CD8-positive, alpha-beta memory T cell (primary cell): ENCODE measurements at regions not wholly inside any gene's neighbourhood (a gene's known extent, or its start where the extent isn't known, plus 50 kb on each side); places are given as distances from the start of the nearest gene placed in this dataset.

Experiments used
- CTCF ChIA-PET: fragments of 350-600 bp; sonication (Branson Sonifier 250); formaldehyde crosslinking; loops from one replicate; lab custom pipeline; 2021; ENCODE audit warnings: antibody characterized with exemption; lab: Charles Lee
- POLR2A ChIA-PET: fragments of 350-600 bp; sonication (Branson Sonifier 250); formaldehyde crosslinking; loops from one replicate; lab custom pipeline; 2021; ENCODE audit warnings: antibody characterized with exemption; lab: Charles Lee
- DNase-seq, 5 donors: peaks; one replicate each; pipeline versions ENCODE4 v3.0.0 to v3.0.0-alpha.2; 2020 to 2022; ENCODE audit warnings: mixed read lengths in 1 of 5
- H3K27ac ChIP-seq: one replicate; pipeline ENCODE4 v1.7.0; 2013; ENCODE audit warnings: low read depth, mild to moderate bottlenecking, low read length, moderate library complexity
- H3K27me3 ChIP-seq: 2 replicates; pipeline ENCODE4 v1.7.0; 2013; ENCODE audit warnings: low read length, mild to moderate bottlenecking; ENCODE audit not compliant: insufficient read depth, poor library complexity, severe bottlenecking
- H3K36me3 ChIP-seq: 2 replicates; pipeline ENCODE4 v1.7.0; 2013; ENCODE audit warnings: mild to moderate bottlenecking, low read length, moderate library complexity; ENCODE audit not compliant: insufficient read depth
- H3K4me1 ChIP-seq: 2 replicates; pipeline ENCODE4 v1.7.0; 2013; ENCODE audit warnings: mild to moderate bottlenecking, low read length, moderate library complexity; ENCODE audit not compliant: insufficient read depth
- H3K4me3 ChIP-seq: 2 replicates; pipeline ENCODE4 v1.7.0; 2013; ENCODE audit warnings: mild to moderate bottlenecking, low read length
- H3K9me3 ChIP-seq: 2 replicates; pipeline ENCODE4 v1.7.0; 2013; ENCODE audit warnings: mild to moderate bottlenecking, low read length
- H3K27ac Mint-ChIP-seq, 8 donors: one replicate each; pipeline ENCODE4 v1.8.0; 2020 to 2021; ENCODE audit warnings: mixed read lengths in 8 of 8, mild to moderate bottlenecking in 6 of 8, inconsistent platforms in 3 of 8, moderate library complexity in 3 of 8
- H3K27me3 Mint-ChIP-seq, 2 donors: one replicate each; pipeline ENCODE4 v1.8.0; 2020 to 2021; ENCODE audit warnings: mixed read lengths in 2 of 2, mild to moderate bottlenecking in 1 of 2, moderate library complexity in 1 of 2
- H3K36me3 Mint-ChIP-seq, 3 donors: one replicate each; pipeline ENCODE4 v1.8.0; 2020 to 2021; ENCODE audit warnings: mixed read lengths in 3 of 3, inconsistent platforms in 1 of 3, mild to moderate bottlenecking in 1 of 3
- H3K4me1 Mint-ChIP-seq, 3 donors: one replicate each; pipeline ENCODE4 v1.8.0; 2020 to 2021; ENCODE audit warnings: mixed read lengths in 3 of 3, inconsistent platforms in 1 of 3, mild to moderate bottlenecking in 1 of 3
- H3K4me3 Mint-ChIP-seq, 7 donors: one replicate each; pipeline ENCODE4 v1.8.0; 2020 to 2021; ENCODE audit warnings: mixed read lengths in 7 of 7, mild to moderate bottlenecking in 6 of 7, moderate library complexity in 4 of 7, inconsistent platforms in 2 of 7
- H3K9me3 Mint-ChIP-seq, 5 donors: one replicate each; pipeline ENCODE4 v1.8.0; 2020 to 2022; ENCODE audit warnings: mixed read lengths in 5 of 5, mild to moderate bottlenecking in 3 of 5, moderate library complexity in 2 of 5, inconsistent platforms in 1 of 5

GRCh38 chr15:31586841-31587240 lies 260.2 kb downstream of the KLF13 start:
- Histone ChIP-seq H3K36me3 (no peaks in the 10 kb centered on the region), H3K4me3 (no peak overlapping the region), H3K4me1 (no peaks in the 10 kb centered on the region), H3K27me3 (no peaks in the 10 kb centered on the region), H3K27ac (no peak overlapping the region), H3K9me3 (no peaks in the 10 kb centered on the region)
- peaks cover 0 to 5% (median 2%) of the 10 kb centered on the region in 3 donors for H3K36me3 Mint-ChIP-seq
- H3K4me1 Mint-ChIP-seq: no peaks in the 10 kb centered on the region
- peaks cover 17 to 44% of the 10 kb centered on the region in 2 donors for H3K27me3 Mint-ChIP-seq
- POLR2A ChIA-PET: no interaction called here
- H3K27ac Mint-ChIP-seq: no peak overlapping the region
- H3K9me3 Mint-ChIP-seq: peaks cover 5 to 10% (median 5%) of the 10 kb centered on the region in 5 donors
- H3K4me3 Mint-ChIP-seq: no peak overlapping the region
- DNase-seq: no peak
- CTCF ChIA-PET: no interaction called here

GRCh38 chr15:31587583-31587982 lies 260.9 kb downstream of the KLF13 start:
- no peaks in the 10 kb centered on the region for H3K4me1 ChIP-seq
- no peaks in the 10 kb centered on the region for H3K9me3 ChIP-seq
- H3K4me3 Mint-ChIP-seq: no peak overlapping the region
- POLR2A ChIA-PET: no interaction called here
- H3K27ac ChIP-seq: no peak overlapping the region
- peaks cover 17 to 42% of the 10 kb centered on the region in 2 donors for H3K27me3 Mint-ChIP-seq
- H3K4me3 ChIP-seq: no peak overlapping the region
- peak overlapping the region in 1 of 8 donors; percentile 43 for H3K27ac Mint-ChIP-seq
- no peak for DNase-seq
- H3K9me3 Mint-ChIP-seq: peaks cover 0 to 4% (median 0%) of the 10 kb centered on the region in 5 donors
- H3K4me1 Mint-ChIP-seq: no peaks in the 10 kb centered on the region
- no peaks in the 10 kb centered on the region for H3K27me3 ChIP-seq
- no peaks in the 10 kb centered on the region for H3K36me3 ChIP-seq
- peaks cover 0 to 2% (median 0%) of the 10 kb centered on the region in 3 donors for H3K36me3 Mint-ChIP-seq
- CTCF ChIA-PET: no interaction called here

GRCh38 chr15:31590609-31591008 lies 264.0 kb downstream of the KLF13 start:
- ChIA-PET CTCF (no interaction called here), POLR2A (no interaction called here)
- H3K4me3 ChIP-seq: no peak overlapping the region
- Mint-ChIP-seq H3K27ac (no peak overlapping the region), H3K27me3 (peaks cover 11 to 38% of the 10 kb centered on the region in 2 donors), H3K4me3 (no peak overlapping the region), H3K36me3 (no peaks in the 10 kb centered on the region), H3K9me3 (no peaks in the 10 kb centered on the region), H3K4me1 (no peaks in the 10 kb centered on the region)
- no peak overlapping the region for H3K27ac ChIP-seq
- no peaks in the 10 kb centered on the region for H3K9me3 ChIP-seq
- no peaks in the 10 kb centered on the region for H3K4me1 ChIP-seq
- no peaks in the 10 kb centered on the region for H3K36me3 ChIP-seq
- no peaks in the 10 kb centered on the region for H3K27me3 ChIP-seq
- no peak for DNase-seq

DNA sequence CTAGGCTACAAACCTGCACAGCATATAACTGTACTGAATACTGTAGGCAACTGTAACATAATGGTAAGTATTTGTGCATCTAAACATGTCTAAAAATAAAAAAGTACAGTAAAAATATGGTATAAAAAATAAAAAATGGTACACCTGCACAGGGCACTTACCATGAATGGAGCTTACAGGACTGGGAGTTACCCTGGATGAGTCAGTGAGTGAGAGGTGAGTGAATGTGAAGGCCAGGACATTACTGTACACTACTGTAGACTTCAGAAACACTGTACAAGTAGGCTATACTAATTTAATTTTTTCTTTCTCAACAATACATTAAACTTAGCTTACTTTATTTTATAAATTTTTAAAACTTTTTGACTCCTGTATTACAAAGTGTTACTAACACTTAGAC lies 265.3 kb downstream of the KLF13 start:
- DNase-seq: no peak
- Histone ChIP-seq H3K4me3 (no peak overlapping the region), H3K27ac (no peak overlapping the region), H3K27me3 (no peaks in the 10 kb centered on the region), H3K9me3 (no peaks in the 10 kb centered on the region), H3K36me3 (no peaks in the 10 kb centered on the region), H3K4me1 (no peaks in the 10 kb centered on the region)
- Mint-ChIP-seq H3K4me3 (no peak overlapping the region), H3K9me3 (peaks cover 0 to 2% (median 0%) of the 10 kb centered on the region in 5 donors), H3K4me1 (no peaks in the 10 kb centered on the region), H3K27ac (no peak overlapping the region), H3K27me3 (peaks cover 15 to 31% of the 10 kb centered on the region in 2 donors), H3K36me3 (no peaks in the 10 kb centered on the region)
- POLR2A ChIA-PET: no interaction called here
- CTCF ChIA-PET: no interaction called here

GRCh38 chr15:31597466-31597865 lies 270.8 kb downstream of the KLF13 start:
- H3K27ac ChIP-seq: no peak overlapping the region
- no peak overlapping the region for H3K4me3 Mint-ChIP-seq
- DNase-seq: no peak
- H3K9me3 Mint-ChIP-seq: peaks cover 0 to 4% (median 0%) of the 10 kb centered on the region in 5 donors
- H3K9me3 ChIP-seq: no peaks in the 10 kb centered on the region
- ChIA-PET POLR2A (no interaction called here), CTCF (no interaction called here)
- H3K36me3 ChIP-seq: no peaks in the 10 kb centered on the region
- H3K4me3 ChIP-seq: no peak overlapping the region
- peak overlapping the region in 1 of 8 donors; percentile 13 for H3K27ac Mint-ChIP-seq
- peaks cover 7 to 43% of the 10 kb centered on the region in 2 donors for H3K27me3 Mint-ChIP-seq
- H3K27me3 ChIP-seq: no peaks in the 10 kb centered on the region
- H3K36me3 Mint-ChIP-seq: no peaks in the 10 kb centered on the region
- H3K4me1 ChIP-seq: no peaks in the 10 kb centered on the region
- H3K4me1 Mint-ChIP-seq: no peaks in the 10 kb centered on the region

- peaks cover 0 to 4% (median 0%) of the 10 kb centered on the region in 5 donors for H3K9me3 Mint-ChIP-seq
- no peaks in the 10 kb centered on the region for H3K36me3 ChIP-seq
- no peaks in the 10 kb centered on the region for H3K9me3 ChIP-seq
- no peak overlapping the region for H3K4me3 ChIP-seq
- peaks cover 7 to 43% of the 10 kb centered on the region in 2 donors for H3K27me3 Mint-ChIP-seq
- no peak overlapping the region for H3K27ac ChIP-seq
- no peaks in the 10 kb centered on the region for H3K36me3 Mint-ChIP-seq
- no peaks in the 10 kb centered on the region for H3K27me3 ChIP-seq
- H3K4me1 Mint-ChIP-seq: no peaks in the 10 kb centered on the region
- H3K4me1 ChIP-seq: no peaks in the 10 kb centered on the region
- H3K4me3 Mint-ChIP-seq: no peak overlapping the region
- ChIA-PET CTCF (no interaction called here), POLR2A (no interaction called here)
- H3K27ac Mint-ChIP-seq: no peak overlapping the region
- DNase-seq: no peak
These were observed 272.0 kb downstream of the KLF13 start for GRCh38 chr15:31598620-31599019.

GRCh38 chr15:31605467-31605931 lies 278.9 kb downstream of the KLF13 start:
- ChIA-PET CTCF (no interaction called here), POLR2A (no interaction called here)
- no peak overlapping the region for H3K4me3 Mint-ChIP-seq
- no peaks in the 10 kb centered on the region for H3K36me3 ChIP-seq
- no peaks in the 10 kb centered on the region for H3K36me3 Mint-ChIP-seq
- H3K27me3 ChIP-seq: no peaks in the 10 kb centered on the region
- no peaks in the 10 kb centered on the region for H3K4me1 ChIP-seq
- no peak overlapping the region for H3K4me3 ChIP-seq
- no peak overlapping the region for H3K27ac Mint-ChIP-seq
- peaks cover 5 to 39% of the 10 kb centered on the region in 2 donors for H3K27me3 Mint-ChIP-seq
- peaks cover 0 to 4% (median 0%) of the 10 kb centered on the region in 5 donors for H3K9me3 Mint-ChIP-seq
- H3K4me1 Mint-ChIP-seq: no peaks in the 10 kb centered on the region
- no peak overlapping the region for H3K27ac ChIP-seq
- DNase-seq: no peak
- no peaks in the 10 kb centered on the region for H3K9me3 ChIP-seq

DNA sequence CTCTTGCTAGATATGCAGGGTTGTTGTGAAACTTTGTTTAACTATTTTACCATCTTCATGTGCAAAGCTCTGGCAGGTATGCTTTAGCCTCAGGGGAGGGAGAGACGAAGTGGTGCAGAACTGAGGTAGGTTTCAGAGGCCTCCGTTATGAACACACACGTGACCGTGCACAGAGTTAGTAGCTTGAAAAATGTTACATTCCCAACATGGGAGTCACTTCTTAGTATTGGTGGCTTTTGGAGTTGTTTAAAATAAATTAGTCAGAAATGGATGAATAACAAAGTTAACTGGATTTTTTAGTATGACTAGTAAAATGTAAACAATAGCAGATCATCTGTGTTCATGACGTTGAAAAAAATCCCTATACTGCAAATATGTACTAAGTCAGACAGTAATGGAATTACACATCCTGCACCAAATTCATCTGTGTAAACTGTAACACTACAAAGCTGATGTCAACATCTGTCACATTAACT lies 279.6 kb downstream of the KLF13 start:
- Mint-ChIP-seq H3K36me3 (no peaks in the 10 kb centered on the region), H3K9me3 (peaks cover 0 to 4% (median 0%) of the 10 kb centered on the region in 5 donors), H3K4me1 (no peaks in the 10 kb centered on the region), H3K27me3 (peaks cover 5 to 37% of the 10 kb centered on the region in 2 donors), H3K4me3 (no peak overlapping the region), H3K27ac (no peak overlapping the region)
- no peaks in the 10 kb centered on the region for H3K9me3 ChIP-seq
- no peaks in the 10 kb centered on the region for H3K4me1 ChIP-seq
- ChIA-PET POLR2A (no interaction called here), CTCF (no interaction called here)
- H3K4me3 ChIP-seq: no peak overlapping the region
- H3K36me3 ChIP-seq: no peaks in the 10 kb centered on the region
- H3K27ac ChIP-seq: no peak overlapping the region
- no peak for DNase-seq
- no peaks in the 10 kb centered on the region for H3K27me3 ChIP-seq
